ENCODE measurements at regions not wholly inside any gene's neighbourhood (a gene's known extent, or its start where the extent isn't known, plus 50 kb on each side); places are given as distances from the start of the nearest gene placed in this dataset.

DNA sequence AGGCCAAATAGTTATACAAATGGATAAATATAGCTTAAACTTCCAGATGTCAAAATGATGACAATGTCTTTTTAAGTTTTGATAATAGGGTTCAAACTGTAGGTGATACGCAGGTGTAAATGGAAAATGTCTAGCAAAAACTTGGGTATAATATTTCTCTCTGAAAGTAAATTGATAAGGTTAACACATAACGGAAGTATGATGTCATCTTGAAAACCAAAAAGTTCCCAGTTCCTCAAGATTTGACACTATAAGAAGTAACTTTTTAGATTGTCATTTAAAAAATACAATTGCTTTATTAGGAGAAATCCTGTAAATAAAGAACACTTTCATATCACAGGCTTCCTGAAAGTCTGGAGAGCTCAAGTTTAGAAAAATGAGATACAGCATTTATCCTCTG is 483.4 kb downstream of the FRK start:
- TF ChIP-seq, protein P1, sequence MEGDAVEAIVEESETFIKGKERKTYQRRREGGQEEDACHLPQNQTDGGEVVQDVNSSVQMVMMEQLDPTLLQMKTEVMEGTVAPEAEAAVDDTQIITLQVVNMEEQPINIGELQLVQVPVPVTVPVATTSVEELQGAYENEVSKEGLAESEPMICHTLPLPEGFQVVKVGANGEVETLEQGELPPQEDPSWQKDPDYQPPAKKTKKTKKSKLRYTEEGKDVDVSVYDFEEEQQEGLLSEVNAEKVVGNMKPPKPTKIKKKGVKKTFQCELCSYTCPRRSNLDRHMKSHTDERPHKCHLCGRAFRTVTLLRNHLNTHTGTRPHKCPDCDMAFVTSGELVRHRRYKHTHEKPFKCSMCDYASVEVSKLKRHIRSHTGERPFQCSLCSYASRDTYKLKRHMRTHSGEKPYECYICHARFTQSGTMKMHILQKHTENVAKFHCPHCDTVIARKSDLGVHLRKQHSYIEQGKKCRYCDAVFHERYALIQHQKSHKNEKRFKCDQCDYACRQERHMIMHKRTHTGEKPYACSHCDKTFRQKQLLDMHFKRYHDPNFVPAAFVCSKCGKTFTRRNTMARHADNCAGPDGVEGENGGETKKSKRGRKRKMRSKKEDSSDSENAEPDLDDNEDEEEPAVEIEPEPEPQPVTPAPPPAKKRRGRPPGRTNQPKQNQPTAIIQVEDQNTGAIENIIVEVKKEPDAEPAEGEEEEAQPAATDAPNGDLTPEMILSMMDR (IDR thresholded peaks at IDR 0.05): no peak
- TF ChIP-seq, protein P2, sequence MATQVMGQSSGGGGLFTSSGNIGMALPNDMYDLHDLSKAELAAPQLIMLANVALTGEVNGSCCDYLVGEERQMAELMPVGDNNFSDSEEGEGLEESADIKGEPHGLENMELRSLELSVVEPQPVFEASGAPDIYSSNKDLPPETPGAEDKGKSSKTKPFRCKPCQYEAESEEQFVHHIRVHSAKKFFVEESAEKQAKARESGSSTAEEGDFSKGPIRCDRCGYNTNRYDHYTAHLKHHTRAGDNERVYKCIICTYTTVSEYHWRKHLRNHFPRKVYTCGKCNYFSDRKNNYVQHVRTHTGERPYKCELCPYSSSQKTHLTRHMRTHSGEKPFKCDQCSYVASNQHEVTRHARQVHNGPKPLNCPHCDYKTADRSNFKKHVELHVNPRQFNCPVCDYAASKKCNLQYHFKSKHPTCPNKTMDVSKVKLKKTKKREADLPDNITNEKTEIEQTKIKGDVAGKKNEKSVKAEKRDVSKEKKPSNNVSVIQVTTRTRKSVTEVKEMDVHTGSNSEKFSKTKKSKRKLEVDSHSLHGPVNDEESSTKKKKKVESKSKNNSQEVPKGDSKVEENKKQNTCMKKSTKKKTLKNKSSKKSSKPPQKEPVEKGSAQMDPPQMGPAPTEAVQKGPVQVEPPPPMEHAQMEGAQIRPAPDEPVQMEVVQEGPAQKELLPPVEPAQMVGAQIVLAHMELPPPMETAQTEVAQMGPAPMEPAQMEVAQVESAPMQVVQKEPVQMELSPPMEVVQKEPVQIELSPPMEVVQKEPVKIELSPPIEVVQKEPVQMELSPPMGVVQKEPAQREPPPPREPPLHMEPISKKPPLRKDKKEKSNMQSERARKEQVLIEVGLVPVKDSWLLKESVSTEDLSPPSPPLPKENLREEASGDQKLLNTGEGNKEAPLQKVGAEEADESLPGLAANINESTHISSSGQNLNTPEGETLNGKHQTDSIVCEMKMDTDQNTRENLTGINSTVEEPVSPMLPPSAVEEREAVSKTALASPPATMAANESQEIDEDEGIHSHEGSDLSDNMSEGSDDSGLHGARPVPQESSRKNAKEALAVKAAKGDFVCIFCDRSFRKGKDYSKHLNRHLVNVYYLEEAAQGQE (IDR thresholded peaks at IDR 0.05; ENCODE audit: insufficient read depth in 1 of 2, low read depth in 2 of 2, low read length in 1 of 2): no peak
- TF ChIP-seq POLR2AphosphoS5 (IDR thresholded peaks at IDR 0.05; ENCODE audit: low read depth, low read length) (no peak), SIN3A (IDR thresholded peaks at IDR 0.05; ENCODE audit: borderline replicate concordance, insufficient read depth, low read depth, low read length) (no peak)
